ENCODE measurements at regions not wholly inside any gene's neighbourhood (a gene's known extent, or its start where the extent isn't known, plus 50 kb on each side); places are given as distances from the start of the nearest gene placed in this dataset.
"Not testable (repeated sequence)": the region's sequence is repeated elsewhere in the genome, so short reads cannot be mapped to it uniquely, and the experiment has no call there.

DNA sequence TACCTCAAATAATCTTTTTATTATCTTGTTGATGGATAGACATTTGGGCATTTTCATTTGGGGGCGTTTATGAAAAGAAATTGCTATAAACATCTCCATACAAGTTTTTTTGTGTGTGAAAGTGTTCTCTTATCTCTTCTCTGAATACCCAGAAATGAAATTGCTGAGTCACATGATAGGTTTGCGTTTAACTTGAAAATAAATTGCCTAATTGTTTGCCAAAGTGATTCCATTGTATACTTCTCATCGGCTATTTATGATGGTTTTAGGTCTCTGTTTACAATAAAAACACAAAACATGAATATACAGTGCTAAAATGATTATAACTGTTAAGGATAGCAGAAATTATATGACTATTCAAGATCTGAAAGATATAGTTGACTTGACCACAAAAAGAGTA, 361.7 kb downstream of the TAF11L14 start:
- ATAC-seq (no peak), DNase-seq (ENCODE audit: missing footprints) (no peak)
- intact Hi-C loops (cut with DNase I), result no loop called here

GRCh38 chr5:17999858-18000257, 365.6 kb downstream of the TAF11L14 start:
- ATAC-seq (no peak), DNase-seq (ENCODE audit: missing footprints) (no peak)
- intact Hi-C loops (cut with DNase I), result no loop called here

DNA sequence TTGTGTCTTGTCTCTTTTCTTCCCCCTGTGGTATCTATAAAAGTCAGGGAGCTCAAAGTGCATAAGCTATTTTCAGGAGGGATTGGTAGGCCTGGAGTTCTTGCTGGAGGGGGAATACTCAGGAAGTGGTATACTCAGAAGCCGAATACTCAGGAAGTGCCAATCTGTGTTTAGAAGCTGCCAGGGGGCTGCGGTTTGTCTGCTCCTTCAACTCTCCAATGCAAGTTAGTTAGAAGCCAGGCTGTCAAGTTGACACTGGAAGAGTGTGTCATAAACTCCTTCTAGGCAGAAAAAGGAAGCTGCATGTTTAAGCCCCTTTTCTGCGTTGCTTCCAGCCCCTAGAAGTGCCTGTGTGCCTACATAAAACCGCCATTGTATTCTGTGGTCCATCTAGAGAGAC, 366.5 kb downstream of the TAF11L14 start:
- no peak for ATAC-seq

DNA sequence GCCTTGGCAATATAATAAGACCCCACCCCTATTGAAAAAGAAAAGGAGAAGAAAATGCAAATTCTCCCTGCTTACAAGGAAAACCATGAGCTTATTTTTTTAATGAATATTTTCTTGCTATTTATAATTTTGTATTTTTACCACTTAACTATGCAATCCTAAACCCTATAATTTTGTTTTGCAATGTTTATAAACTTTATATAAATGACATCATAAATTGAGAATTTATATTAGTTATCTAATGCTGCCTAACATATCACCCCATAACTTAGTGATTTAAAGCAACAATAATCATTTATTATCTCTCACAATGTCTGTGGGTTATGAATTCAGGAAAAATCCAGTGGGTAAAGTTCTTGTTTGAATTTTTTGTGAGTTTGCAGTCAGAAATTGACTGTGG, 369.1 kb downstream of the TAF11L14 start:
- ATAC-seq (no peak), DNase-seq (ENCODE audit: missing footprints) (no peak)
- intact Hi-C loops (cut with DNase I), result no loop called here

More for the DNA sequence above, 366.5 kb downstream of the TAF11L14 start:
- intact Hi-C loops (cut with DNase I), result no loop called here
- DNase-seq (ENCODE audit: missing footprints), result no peak

GRCh38 chr5:18003784-18004183, 369.5 kb downstream of the TAF11L14 start:
- DNase-seq (ENCODE audit: missing footprints) (no peak), ATAC-seq (no peak)
- intact Hi-C loops (cut with DNase I), result no loop called here

GRCh38 chr5:18006235-18006634, 372.0 kb downstream of the TAF11L14 start:
- ATAC-seq; intact Hi-C loops (cut with DNase I); DNase-seq (ENCODE audit: missing footprints): not testable (repeated sequence)

GRCh38 chr5:18008940-18009339, 374.7 kb downstream of the TAF11L14 start:
- ATAC-seq (no peak), DNase-seq (ENCODE audit: missing footprints) (no peak)
- intact Hi-C loops (cut with DNase I), result no loop called here

- intact Hi-C loops (cut with DNase I), result no loop called here
- DNase-seq (ENCODE audit: missing footprints) (no peak), ATAC-seq (no peak)
Measured at GRCh38 chr5:18010053-18010452, 375.8 kb downstream of the TAF11L14 start.

- ATAC-seq (no peak), DNase-seq (ENCODE audit: missing footprints) (no peak)
- intact Hi-C loops (cut with DNase I), result no loop called here
Measured at GRCh38 chr5:18018472-18018871, 384.2 kb downstream of the TAF11L14 start.

- no peak for ATAC-seq
Measured at GRCh38 chr5:18023275-18023674, 389.0 kb downstream of the TAF11L14 start.

GRCh38 chr5:18023986-18024385, 389.7 kb downstream of the TAF11L14 start:
- intact Hi-C loops (cut with DNase I), result no loop called here
- ATAC-seq (no peak), DNase-seq (ENCODE audit: missing footprints) (no peak)

More at GRCh38 chr5:18023275-18023674, 389.0 kb downstream of the TAF11L14 start:
- intact Hi-C loops (cut with DNase I), result no loop called here
- DNase-seq (ENCODE audit: missing footprints), result no peak

DNA sequence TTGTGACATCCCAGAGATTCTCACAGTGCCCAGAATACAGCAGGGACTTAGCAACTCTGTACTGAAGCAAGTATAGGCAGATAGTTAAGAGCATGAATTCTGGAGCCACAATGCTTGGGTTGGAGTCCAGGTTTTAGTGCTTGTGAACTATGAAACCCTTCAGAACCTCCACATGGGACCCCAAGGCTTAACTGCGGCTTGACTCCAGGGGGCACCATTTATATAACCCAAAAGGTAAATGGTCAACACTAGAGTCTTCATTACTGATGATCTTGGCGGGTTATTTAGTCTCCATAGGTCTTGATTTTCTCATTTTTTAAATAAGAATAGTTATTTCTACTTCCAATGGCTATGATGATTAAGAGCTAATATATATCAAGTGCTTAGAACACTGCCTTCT, 390.3 kb downstream of the TAF11L14 start:
- intact Hi-C loops (cut with DNase I), result no loop called here
- ATAC-seq, result no peak

GRCh38 chr5:18027241-18027867, 393.1 kb downstream of the TAF11L14 start:
- intact Hi-C loops (cut with DNase I), result no loop called here
- ATAC-seq (no peak), DNase-seq (ENCODE audit: missing footprints) (no peak)

More for the DNA sequence above, 390.3 kb downstream of the TAF11L14 start:
- DNase-seq (ENCODE audit: missing footprints), result no peak

DNA sequence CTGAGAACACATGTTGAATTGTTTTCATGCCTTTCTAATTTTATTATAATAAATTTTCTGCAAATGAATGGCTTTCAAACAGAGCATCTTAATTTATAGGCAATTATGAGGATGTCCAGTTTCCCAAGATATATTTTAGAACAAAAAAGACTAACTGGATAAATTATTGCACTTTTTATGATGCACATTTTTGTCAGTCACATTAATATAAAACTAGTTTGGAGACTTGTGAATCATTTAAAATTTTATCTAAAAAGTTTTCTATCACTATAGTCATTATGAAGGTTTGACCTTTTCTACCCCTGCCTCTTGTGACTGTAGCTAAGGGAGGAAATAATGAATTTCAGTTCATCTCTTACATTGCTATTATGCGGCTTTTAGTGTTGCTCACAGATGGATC, 393.8 kb downstream of the TAF11L14 start:
- no peak for ATAC-seq
- intact Hi-C loops (cut with DNase I), result no loop called here

GRCh38 chr5:18032744-18033143, 398.5 kb downstream of the TAF11L14 start:
- DNase-seq (ENCODE audit: missing footprints) (no peak), ATAC-seq (no peak)
- intact Hi-C loops (cut with DNase I), result no loop called here

More for the DNA sequence above, 393.8 kb downstream of the TAF11L14 start:
- DNase-seq (ENCODE audit: missing footprints), result no peak

GRCh38 chr5:18036531-18036930, 402.3 kb downstream of the TAF11L14 start:
- intact Hi-C loops (cut with DNase I), result no loop called here
- ATAC-seq (no peak), DNase-seq (ENCODE audit: missing footprints) (no peak)

DNA sequence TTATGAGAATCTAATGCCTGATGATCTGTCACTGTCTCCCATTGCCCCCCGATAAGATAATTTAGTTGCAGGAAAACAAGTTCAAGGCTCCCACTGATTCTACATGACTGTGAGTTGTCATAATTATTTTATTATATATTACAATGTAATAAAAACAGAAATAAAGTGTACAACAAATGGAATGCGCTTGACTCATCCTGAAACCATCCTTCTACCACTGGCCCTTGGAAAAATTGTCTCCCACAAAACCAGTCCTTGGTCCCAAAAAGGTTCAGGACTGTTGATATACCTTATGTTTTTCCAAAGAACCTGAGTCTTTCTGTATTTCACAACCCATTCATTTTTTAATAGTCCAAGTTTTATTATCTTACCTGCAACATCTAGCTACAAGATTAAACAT, 403.5 kb downstream of the TAF11L14 start:
- ATAC-seq, result no peak

GRCh38 chr5:18043344-18043743, 409.1 kb downstream of the TAF11L14 start:
- no peak for DNase-seq (ENCODE audit: missing footprints)
- intact Hi-C loops (cut with DNase I), result no loop called here
- ATAC-seq, result no peak

More for the DNA sequence above, 403.5 kb downstream of the TAF11L14 start:
- no peak for DNase-seq (ENCODE audit: missing footprints)
- intact Hi-C loops (cut with DNase I), result no loop called here

DNA sequence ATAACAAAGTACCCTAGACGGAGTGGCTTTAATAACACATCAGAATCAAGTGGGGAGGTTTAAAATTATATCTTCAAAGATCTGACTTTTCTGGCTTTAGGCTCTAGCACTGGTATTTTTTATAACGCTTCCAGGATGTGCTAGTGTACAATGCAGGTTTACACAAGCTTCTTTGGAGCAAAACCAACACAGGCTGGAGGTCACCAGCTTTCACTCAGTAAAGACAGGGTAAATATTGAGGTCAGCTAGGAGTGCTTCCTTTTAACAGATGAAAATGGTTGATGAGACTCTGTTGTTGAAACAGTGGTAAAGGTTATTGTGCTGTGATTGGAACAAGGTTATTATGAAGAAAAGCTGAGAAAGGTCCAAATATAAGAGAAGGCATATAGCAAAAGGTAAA, 414.2 kb downstream of the TAF11L14 start:
- intact Hi-C loops (cut with DNase I), result no loop called here
- no peak for DNase-seq (ENCODE audit: missing footprints)
- ATAC-seq, result no peak

- intact Hi-C loops (cut with DNase I), result no loop called here
- DNase-seq (ENCODE audit: missing footprints) (no peak), ATAC-seq (no peak)
Measured at GRCh38 chr5:18050345-18050744, 416.1 kb downstream of the TAF11L14 start.

- DNase-seq (ENCODE audit: missing footprints) (no peak), ATAC-seq (no peak)
- intact Hi-C loops (cut with DNase I), result no loop called here
Measured at GRCh38 chr5:18050776-18051175, 416.5 kb downstream of the TAF11L14 start.

Measured in Right ventricle myocardium inferior (tissue), 1 donor.